PC-9 (cell line): ENCODE measurements at regions not wholly inside any gene's neighbourhood (a gene's known extent, or its start where the extent isn't known, plus 50 kb on each side); places are given as distances from the start of the nearest gene placed in this dataset.

Experiments used
- BruUV-seq: library from RNA; stranded (reverse); fragments of 400-500 nt; replicated peaks from 2 replicates; lab custom pipeline; 2021; lab: Mats Ljungman, UMichigan
- CTCF ChIA-PET: fragments of 300-600 bp; sonication (Branson Sonifier 250); formaldehyde crosslinking; loops from one replicate; lab custom pipeline; 2022; ENCODE audit warnings: antibody characterized with exemption; lab: Charles Lee
- POLR2A ChIA-PET: fragments of 300-600 bp; sonication (Branson Sonifier 250); formaldehyde crosslinking; loops from one replicate; lab custom pipeline; 2022; ENCODE audit warnings: antibody characterized with exemption; ENCODE audit not compliant: unreplicated experiment; lab: Charles Lee
- DNase-seq, 2 experiments: peaks; one replicate each; pipeline versions ENCODE4 v3.0.0 to v3.0.0-alpha.2; 2015 to 2022; ENCODE audit warnings: mixed read lengths in 1 of 2
- H2AFZ ChIP-seq: fragments of 200-600 bp; sonication (generic); 2 replicates; pipeline ENCODE4 v1.8.1; 2017; ENCODE audit warnings: antibody characterized with exemption
- H3F3A ChIP-seq: fragments of 200-600 bp; sonication (generic); 2 replicates; pipeline ENCODE4 v1.8.1; 2017; ENCODE audit warnings: antibody characterized with exemption, mild to moderate bottlenecking, low read depth; ENCODE audit not compliant: insufficient read depth
- H3K27ac ChIP-seq: fragments of 200-600 bp; sonication (generic); 2 replicates; pipeline ENCODE4 v1.6.1; 2016; ENCODE audit warnings: mixed run types
- H3K27me3 ChIP-seq: fragments of 200-600 bp; sonication (generic); 2 replicates; pipeline ENCODE4 v1.6.1; 2016; ENCODE audit warnings: low read depth, mixed run types; ENCODE audit not compliant: insufficient read depth
- H3K36me3 ChIP-seq: fragments of 200-600 bp; sonication (generic); 2 replicates; pipeline ENCODE4 v1.6.1; 2016; ENCODE audit warnings: low read depth, mixed run types
- H3K4me1 ChIP-seq: fragments of 200-600 bp; sonication (generic); replicated peaks from 2 replicates; pipeline ENCODE4 v1.6.1; 2016; ENCODE audit warnings: mixed run types; ENCODE audit not compliant: insufficient read depth
- H3K4me2 ChIP-seq: fragments of 200-600 bp; sonication (generic); 2 replicates; pipeline ENCODE4 v1.6.1; 2017; ENCODE audit warnings: mixed run types
- H3K4me3 ChIP-seq: fragments of 200-600 bp; sonication (generic); 2 replicates; pipeline ENCODE4 v1.6.1; 2016; ENCODE audit warnings: mixed run types
- H3K79me2 ChIP-seq: fragments of 200-600 bp; sonication (generic); 2 replicates; pipeline ENCODE4 v1.6.1; 2017; ENCODE audit warnings: low read depth, mixed run types
- H3K9me2 ChIP-seq: fragments of 200-600 bp; sonication (generic); 2 replicates; pipeline ENCODE4 v1.8.1; 2017; ENCODE audit warnings: mild to moderate bottlenecking; ENCODE audit not compliant: insufficient read depth
- H3K9me3 ChIP-seq: fragments of 200-600 bp; sonication (generic); 2 replicates; pipeline ENCODE4 v1.8.1; 2016; ENCODE audit warnings: low read depth; ENCODE audit not compliant: insufficient read depth
- H4K20me1 ChIP-seq: fragments of 200-600 bp; sonication (generic); 2 replicates; pipeline ENCODE4 v1.8.1; 2017; ENCODE audit not compliant: insufficient read depth
- EZH2 ChIP-seq: fragments of 200-600 bp; sonication (generic); IDR thresholded peaks from 2 replicates; pipeline ENCODE4 v1.8.0; 2017; ENCODE audit warnings: antibody characterized with exemption, low read depth
- intact Hi-C: fragments of 100-400 bp; cut with micrococcal nuclease; formaldehyde crosslinking; loops from one replicate; pipeline ENCODE4 v1.10.0; 2022; ENCODE audit not compliant: unreplicated experiment
- TF ChIP-seq, protein P1 (sequence below): fragments of 200-600 bp; sonication (generic); conservative IDR thresholded peaks from 2 replicates; pipeline ENCODE4 v1.6.1; 2017; ENCODE audit warnings: mixed run types, antibody characterized with exemption, mild to moderate bottlenecking, moderate library complexity

DNA sequence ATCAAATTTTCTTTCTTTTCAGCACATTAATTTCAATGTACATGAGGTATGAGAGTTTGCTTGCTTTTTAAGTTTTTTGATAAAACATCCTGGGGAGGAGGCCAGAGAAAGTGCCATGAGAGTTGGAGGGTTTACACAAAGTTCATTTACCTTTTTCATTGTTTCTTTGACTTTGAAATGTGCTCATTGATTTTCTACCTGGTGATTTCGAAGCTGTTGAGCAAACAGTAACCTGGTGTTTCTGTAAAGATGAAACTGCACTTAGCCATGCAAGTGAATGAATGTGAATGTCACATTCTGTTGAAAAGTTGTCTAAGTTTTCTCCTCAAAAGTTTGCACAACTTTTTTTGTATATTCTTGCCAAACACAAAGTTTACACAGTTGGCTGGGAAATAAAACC is 797.0 kb downstream of the METTL4 start:
- H3F3A ChIP-seq = no peaks in the 10 kb centered on the region
- H4K20me1 ChIP-seq = no peaks in the 10 kb centered on the region
- H3K9me3 ChIP-seq = no peaks in the 10 kb centered on the region; the same call in 1 of the 2 replicates
- no peaks in the 10 kb centered on the region for H3K79me2 ChIP-seq
- no peak overlapping the region for H3K27ac ChIP-seq
- intact Hi-C loops = no loop called here
- H3K4me3 ChIP-seq = no peak overlapping the region
- BruUV-seq = no TSS peak
- H2AFZ ChIP-seq = no peak overlapping the region
- no peaks in the 10 kb centered on the region for H3K4me1 ChIP-seq
- ChIA-PET POLR2A (no interaction called here), CTCF (no interaction called here)
- no peaks in the 10 kb centered on the region for H3K36me3 ChIP-seq
- no peak for DNase-seq
- H3K9me2 ChIP-seq = no peaks in the 10 kb centered on the region
- H3K27me3 ChIP-seq = no peaks in the 10 kb centered on the region
- no peak for TF ChIP-seq EZH2
- TF ChIP-seq, protein P1, sequence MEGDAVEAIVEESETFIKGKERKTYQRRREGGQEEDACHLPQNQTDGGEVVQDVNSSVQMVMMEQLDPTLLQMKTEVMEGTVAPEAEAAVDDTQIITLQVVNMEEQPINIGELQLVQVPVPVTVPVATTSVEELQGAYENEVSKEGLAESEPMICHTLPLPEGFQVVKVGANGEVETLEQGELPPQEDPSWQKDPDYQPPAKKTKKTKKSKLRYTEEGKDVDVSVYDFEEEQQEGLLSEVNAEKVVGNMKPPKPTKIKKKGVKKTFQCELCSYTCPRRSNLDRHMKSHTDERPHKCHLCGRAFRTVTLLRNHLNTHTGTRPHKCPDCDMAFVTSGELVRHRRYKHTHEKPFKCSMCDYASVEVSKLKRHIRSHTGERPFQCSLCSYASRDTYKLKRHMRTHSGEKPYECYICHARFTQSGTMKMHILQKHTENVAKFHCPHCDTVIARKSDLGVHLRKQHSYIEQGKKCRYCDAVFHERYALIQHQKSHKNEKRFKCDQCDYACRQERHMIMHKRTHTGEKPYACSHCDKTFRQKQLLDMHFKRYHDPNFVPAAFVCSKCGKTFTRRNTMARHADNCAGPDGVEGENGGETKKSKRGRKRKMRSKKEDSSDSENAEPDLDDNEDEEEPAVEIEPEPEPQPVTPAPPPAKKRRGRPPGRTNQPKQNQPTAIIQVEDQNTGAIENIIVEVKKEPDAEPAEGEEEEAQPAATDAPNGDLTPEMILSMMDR = no peak
- H3K4me2 ChIP-seq = no peak overlapping the region

DNA sequence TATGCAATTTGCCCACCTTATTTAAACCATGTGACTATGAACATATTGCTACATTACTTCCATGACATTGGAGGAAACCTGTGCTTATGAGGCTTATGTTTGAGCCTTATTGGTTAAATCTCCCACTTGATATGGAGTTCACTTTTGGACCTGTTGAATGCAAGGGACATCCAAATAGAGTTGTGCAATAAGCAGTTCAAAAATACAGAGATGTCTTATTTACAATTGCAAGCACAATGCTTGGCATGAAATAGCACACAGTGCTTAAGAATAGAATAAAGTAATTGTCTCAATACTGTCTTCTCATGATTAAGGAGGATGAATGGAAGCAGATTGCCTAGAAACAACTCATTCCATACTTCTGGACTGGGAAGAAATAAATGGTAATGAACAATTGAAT is 793.5 kb downstream of the METTL4 start:
- H3K27me3 ChIP-seq = no peaks in the 10 kb centered on the region
- no peak overlapping the region for H3K4me2 ChIP-seq
- H3F3A ChIP-seq = no peaks in the 10 kb centered on the region
- no peak overlapping the region for H3K27ac ChIP-seq
- H2AFZ ChIP-seq = no peak overlapping the region
- no peaks in the 10 kb centered on the region for H3K9me2 ChIP-seq
- TF ChIP-seq EZH2 = no peak
- TF ChIP-seq, protein P1 = no peak
- no peaks in the 10 kb centered on the region for H4K20me1 ChIP-seq
- no peaks in the 10 kb centered on the region for H3K36me3 ChIP-seq
- no peaks in the 10 kb centered on the region for H3K4me1 ChIP-seq
- no TSS peak for BruUV-seq
- ChIA-PET CTCF (no interaction called here), POLR2A (no interaction called here)
- H3K4me3 ChIP-seq = no peak overlapping the region
- intact Hi-C loops = no loop called here
- H3K9me3 ChIP-seq = no peaks in the 10 kb centered on the region; the same call in 1 of the 2 replicates
- no peak for DNase-seq
- no peaks in the 10 kb centered on the region for H3K79me2 ChIP-seq

DNA sequence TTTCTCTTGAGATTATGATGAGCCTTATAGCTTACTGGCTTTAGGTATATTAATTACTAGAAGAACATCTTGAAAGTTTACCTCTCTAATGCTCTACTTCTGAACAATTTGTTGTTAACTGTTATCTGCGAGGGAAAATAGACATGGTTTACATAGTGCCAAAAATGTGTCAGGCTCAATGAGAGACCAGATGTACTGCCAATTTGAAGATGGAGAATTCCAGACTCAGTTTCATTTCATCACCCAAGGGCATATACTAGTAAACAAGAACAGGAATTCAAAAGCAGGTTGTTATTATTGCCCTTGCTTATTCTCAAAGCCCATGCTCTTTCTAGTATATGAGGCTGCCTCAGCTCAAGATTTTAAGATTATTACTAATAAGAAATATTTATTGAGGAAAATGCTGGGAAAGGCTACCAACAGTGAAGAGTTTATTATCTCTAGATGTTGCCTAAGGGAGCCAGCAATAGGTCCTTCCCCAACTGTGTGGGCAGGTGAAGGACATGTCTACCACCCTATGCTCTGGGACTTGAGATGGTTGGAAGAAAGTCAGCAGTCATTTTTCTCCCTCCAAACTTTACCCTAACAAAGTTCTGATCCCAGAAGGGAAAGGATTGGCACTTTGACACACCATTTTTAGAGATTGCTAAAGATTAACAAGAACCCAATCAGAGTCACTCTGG is 792.7 kb downstream of the METTL4 start:
- CTCF ChIA-PET = no interaction called here
- DNase-seq = no peak
- Histone ChIP-seq H3K27ac (no peak overlapping the region), H3K27me3 (no peaks in the 10 kb centered on the region), H3K4me1 (no peaks in the 10 kb centered on the region), H3F3A (0 out of 2 replicates have a peak, but pooled peaks cover 2% of the 10 kb centered on the region), H3K9me2 (no peaks in the 10 kb centered on the region), H3K9me3 (no peaks in the 10 kb centered on the region; the same call in 1 of the 2 replicates), H4K20me1 (no peaks in the 10 kb centered on the region), H3K4me3 (no peak overlapping the region), H3K36me3 (no peaks in the 10 kb centered on the region), H3K4me2 (no peak overlapping the region), H2AFZ (no peak overlapping the region), H3K79me2 (no peaks in the 10 kb centered on the region)
- POLR2A ChIA-PET = no interaction called here
- BruUV-seq = no TSS peak
- intact Hi-C loops = no loop called here
- no peak for TF ChIP-seq EZH2
- TF ChIP-seq, protein P1 = no peak
